ENCODE measurements at regions not wholly inside any gene's neighbourhood (a gene's known extent, or its start where the extent isn't known, plus 50 kb on each side); places are given as distances from the start of the nearest gene placed in this dataset.
A peak's percentile ranks its signal among the peaks of the same experiment; 100 is the strongest.

DNA sequence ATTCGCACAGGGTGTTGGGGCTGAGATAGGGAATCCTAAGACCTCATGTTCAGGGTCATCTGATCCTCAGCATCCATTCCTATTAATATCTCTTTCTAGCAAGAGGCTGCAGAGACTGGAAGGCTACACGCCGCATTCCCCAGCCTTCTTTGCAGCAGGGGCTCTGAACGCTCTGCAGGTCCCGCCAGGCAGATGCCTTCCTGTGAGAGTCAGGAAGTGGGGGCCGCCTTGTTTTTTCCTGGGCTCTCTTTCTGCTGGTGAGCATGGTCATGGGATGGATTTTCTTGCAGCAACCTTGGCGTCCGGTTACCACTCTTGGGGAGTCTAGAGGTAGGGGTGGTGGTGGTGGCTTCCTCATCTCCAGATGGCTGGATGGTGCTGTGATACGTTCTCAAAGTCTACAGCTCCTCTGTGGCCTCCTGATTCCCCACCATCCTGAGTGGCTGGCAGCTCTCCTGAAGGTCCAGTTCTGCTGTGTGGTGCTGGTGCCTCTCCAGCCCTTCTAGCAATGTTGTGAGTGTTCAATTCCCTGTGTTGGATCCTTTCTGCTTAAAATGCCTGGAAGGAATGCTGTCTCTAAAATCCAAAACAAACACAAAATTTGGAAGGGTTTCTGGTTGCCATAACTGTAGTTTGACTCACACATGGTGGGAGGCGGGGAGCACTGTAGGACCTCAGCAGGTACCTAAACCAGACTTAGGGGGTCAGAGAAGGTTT is 111.9 kb downstream of the CEBPB start:
- DNase-seq (ENCODE audit: low read depth), result peak; percentile 32
- no peak overlapping the region for H3K4me3 ChIP-seq (ENCODE audit: low read depth, low read length)
- TF ChIP-seq, protein P1, sequence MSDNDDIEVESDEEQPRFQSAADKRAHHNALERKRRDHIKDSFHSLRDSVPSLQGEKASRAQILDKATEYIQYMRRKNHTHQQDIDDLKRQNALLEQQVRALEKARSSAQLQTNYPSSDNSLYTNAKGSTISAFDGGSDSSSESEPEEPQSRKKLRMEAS (IDR thresholded peaks at IDR 0.05; ENCODE audit: low read depth, low read length), result no peak

GRCh38 chr20:50303573-50304500 is 113.2 kb downstream of the CEBPB start:
- no peak for DNase-seq (ENCODE audit: low read depth)
- TF ChIP-seq MYC (IDR thresholded peaks at IDR 0.05; ENCODE audit: low read depth, low read length) (no peak), CTCF (IDR thresholded peaks at IDR 0.05; ENCODE audit: low read depth, low read length) (no peak), POLR2A (IDR thresholded peaks at IDR 0.05; ENCODE audit: extremely low read depth, insufficient read length) (no peak)
- TF ChIP-seq, protein P1 (IDR thresholded peaks at IDR 0.05; ENCODE audit: low read depth, low read length), result no peak

DNA sequence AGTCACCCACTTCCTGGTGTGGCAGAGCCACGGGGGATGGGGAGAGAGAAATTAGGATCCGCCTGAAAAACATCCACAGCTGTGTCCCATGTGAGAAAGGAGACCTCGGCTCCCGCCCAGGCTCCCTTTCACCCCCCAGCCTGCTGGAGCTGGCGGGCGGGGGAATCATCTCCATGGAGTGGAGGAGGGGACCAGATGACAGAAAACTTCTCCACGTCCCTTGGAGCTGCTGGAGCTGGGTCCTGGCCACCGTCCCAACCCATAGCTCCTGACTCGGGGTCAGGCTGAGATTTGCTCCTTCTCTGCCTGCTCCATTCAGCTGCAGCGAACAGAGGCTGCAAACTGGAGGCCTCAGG is 113.8 kb downstream of the CEBPB start:
- no peak overlapping the region for H3K4me3 ChIP-seq (ENCODE audit: low read depth, low read length)
- no peak for DNase-seq (ENCODE audit: low read depth)
- TF ChIP-seq, protein P1 (IDR thresholded peaks at IDR 0.05; ENCODE audit: low read depth, low read length), result no peak

More at GRCh38 chr20:50303573-50304500, 113.2 kb downstream of the CEBPB start:
- H3K4me3 ChIP-seq (ENCODE audit: low read depth, low read length), result no peak overlapping the region

DNA sequence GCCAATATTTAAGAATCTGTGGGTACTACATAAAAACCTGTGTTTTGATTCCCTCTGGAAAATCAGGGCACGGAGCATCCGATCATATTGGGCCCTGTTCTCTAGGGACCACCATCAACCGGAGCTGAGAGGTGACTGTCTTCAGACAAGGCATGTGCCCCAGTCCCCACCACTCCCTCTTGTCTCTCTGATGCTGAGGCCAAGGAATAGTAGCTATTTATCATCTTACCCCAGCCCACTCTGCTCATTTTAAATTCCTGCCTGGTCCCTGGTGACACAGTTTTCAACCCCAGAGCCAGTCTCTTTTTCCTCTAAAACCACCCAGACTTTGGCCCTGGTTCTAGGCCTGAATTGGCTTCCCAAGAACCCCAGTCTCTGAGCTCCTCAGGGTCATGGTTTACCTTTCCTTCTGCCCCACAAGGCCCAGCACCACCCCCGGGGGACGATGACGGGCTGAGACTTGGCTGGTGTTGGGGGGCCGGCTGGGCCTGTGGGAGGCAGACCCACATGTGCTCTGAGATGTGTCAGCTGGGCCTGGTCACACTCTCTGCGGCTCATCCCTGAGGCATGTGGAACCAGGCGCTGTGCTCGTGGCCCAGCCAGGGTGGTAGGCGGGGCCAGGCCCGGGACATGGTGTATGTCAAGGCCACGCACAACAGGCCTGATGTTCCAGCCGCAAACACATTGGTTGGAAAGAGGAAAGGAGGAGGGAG is 114.4 kb downstream of the CEBPB start:
- no peak for DNase-seq (ENCODE audit: low read depth)
- TF ChIP-seq, protein P1 (IDR thresholded peaks at IDR 0.05; ENCODE audit: low read depth, low read length), result no peak
- TF ChIP-seq POLR2A (IDR thresholded peaks at IDR 0.05; ENCODE audit: extremely low read depth, insufficient read length) (no peak), CTCF (IDR thresholded peaks at IDR 0.05; ENCODE audit: low read depth, low read length) (no peak), MYC (IDR thresholded peaks at IDR 0.05; ENCODE audit: low read depth, low read length) (no peak)
- no peak overlapping the region for H3K4me3 ChIP-seq (ENCODE audit: low read depth, low read length)

DNA sequence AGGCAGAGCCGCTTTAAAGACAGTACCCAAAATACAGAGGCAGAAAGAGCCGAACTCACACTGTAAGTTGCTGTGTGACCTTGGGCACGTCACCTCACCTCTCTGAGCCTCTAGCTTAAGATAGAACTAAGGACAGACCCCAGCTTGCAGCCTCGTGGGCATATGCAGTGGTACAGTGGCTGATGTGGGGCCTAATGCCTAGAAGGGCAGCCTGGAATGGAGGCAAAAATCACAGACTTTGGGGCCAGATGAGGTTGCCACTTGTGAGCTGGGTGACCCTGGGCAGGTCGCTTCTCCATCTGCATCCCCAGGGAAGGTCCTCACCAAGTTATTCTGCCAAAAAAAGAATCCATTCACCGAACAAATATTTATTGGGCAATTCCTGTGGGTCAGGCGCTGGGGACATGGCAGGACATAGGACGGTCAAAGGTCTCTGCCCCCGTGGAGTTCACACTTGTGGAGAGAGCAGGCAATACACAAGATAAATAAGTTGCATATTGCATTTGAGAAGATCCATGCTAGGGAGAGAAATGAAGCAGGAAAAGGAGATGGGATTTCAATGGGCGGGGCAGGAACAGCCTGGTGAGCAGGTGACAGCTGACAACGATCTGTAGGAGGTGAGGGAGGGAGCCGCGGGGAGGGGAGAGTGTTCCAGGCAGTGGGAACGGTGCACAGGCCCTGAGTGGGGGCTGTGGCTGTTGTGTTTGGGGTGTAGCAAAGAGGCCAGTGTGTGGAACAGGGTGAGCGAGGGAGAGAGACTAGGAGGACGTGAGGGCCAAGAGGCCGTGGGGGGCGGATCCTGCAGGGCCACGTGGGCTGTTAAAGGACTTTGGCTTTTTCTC is 115.2 kb downstream of the CEBPB start:
- TF ChIP-seq, protein P1 (IDR thresholded peaks at IDR 0.05; ENCODE audit: low read depth, low read length), result no peak
- TF ChIP-seq MYC (IDR thresholded peaks at IDR 0.05; ENCODE audit: low read depth, low read length), result no peak
- no peak for TF ChIP-seq CTCF (IDR thresholded peaks at IDR 0.05; ENCODE audit: low read depth, low read length)
- TF ChIP-seq POLR2A (IDR thresholded peaks at IDR 0.05; ENCODE audit: extremely low read depth, insufficient read length), result no peak
- no peak for DNase-seq (ENCODE audit: low read depth)
- H3K4me3 ChIP-seq (ENCODE audit: low read depth, low read length), result no peak overlapping the region

Measured in NB4 (cell line).